Gastroesophageal sphincter (tissue), 4 donors: ENCODE measurements at regions not wholly inside any gene's neighbourhood (a gene's known extent, or its start where the extent isn't known, plus 50 kb on each side); places are given as distances from the start of the nearest gene placed in this dataset.

Experiments used
- ATAC-seq: fragments of 150-250 bp; one replicate; pipeline ENCODE4 v1.9.1; 2016; ENCODE audit warnings: mild to moderate bottlenecking, moderate library complexity
- H3K27ac ChIP-seq, 4 donors: fragments of 200-600 bp; sonication (generic) in 3 of 4; 1 replicate in 3 of 4; 2 replicates in 1 of 4; pipeline ENCODE4 v1.5.1; 2016 to 2019
- H3K27me3 ChIP-seq: fragments of 200-600 bp; sonication (generic); one replicate; pipeline ENCODE4 v1.5.1; 2019
- H3K36me3 ChIP-seq, 2 donors: fragments of 200-600 bp; sonication (generic); one replicate each; pipeline ENCODE4 v1.5.1; 2019; ENCODE audit warnings: control low read depth in 1 of 2
- H3K4me1 ChIP-seq, 3 donors: fragments of 200-600 bp; sonication (generic); 1 replicate in 2 of 3; 2 replicates in 1 of 3; pipeline ENCODE4 v1.5.1; 2016 to 2019; ENCODE audit warnings: control low read depth in 2 of 3
- H3K4me3 ChIP-seq, 2 donors: fragments of 200-600 bp; sonication (generic); one replicate each; pipeline ENCODE4 v1.5.1; 2019; ENCODE audit warnings: mild to moderate bottlenecking in 1 of 2, moderate library complexity in 1 of 2
- H3K9me3 ChIP-seq, 3 donors: fragments of 200-600 bp; sonication (generic); one replicate each; pipeline ENCODE4 v1.5.1; 2017 to 2019; ENCODE audit warnings: control low read depth in 2 of 3
- CTCF ChIP-seq, 4 experiments: fragments of 200-600 bp in 2 of 4; fragments of 450-650 bp in 2 of 4; sonication (generic) in 1 of 4; IDR thresholded peaks; one replicate each; pipeline ENCODE4 v1.5.1; 2017 to 2019; ENCODE audit warnings: antibody characterized with exemption in 4 of 4, mild to moderate bottlenecking in 2 of 4, moderate library complexity in 2 of 4
- EP300 ChIP-seq: sonication (generic); formaldehyde crosslinking; IDR thresholded peaks from one replicate; pipeline ENCODE4 v1.6.1; 2017; ENCODE audit warnings: antibody characterized with exemption, mild to moderate bottlenecking
- POLR2A ChIP-seq, 2 donors: fragments of 450-650 bp; IDR thresholded peaks; one replicate each; pipeline ENCODE4 v1.6.1; 2017; ENCODE audit warnings: antibody characterized with exemption in 2 of 2, mild to moderate bottlenecking in 2 of 2, moderate library complexity in 1 of 2
- POLR2AphosphoS5 ChIP-seq: sonication (generic); formaldehyde crosslinking; IDR thresholded peaks from one replicate; pipeline ENCODE4 v1.6.1; 2017; ENCODE audit warnings: antibody characterized with exemption
- WGBS, 2 donors: methylation state at CpG; one replicate each; pipeline ENCODE4 v1.1.5; 2018; ENCODE audit warnings: low coverage in 1 of 2; 5-methylcytosine and 5-hydroxymethylcytosine counted together

- Histone ChIP-seq H3K36me3 (no peaks in the 10 kb centered on the region), H3K27me3 (no peaks in the 10 kb centered on the region), H3K9me3 (no peaks in the 10 kb centered on the region), H3K4me1 (no peaks in the 10 kb centered on the region), H3K4me3 (no peak overlapping the region), H3K27ac (no peak overlapping the region)
- TF ChIP-seq POLR2A (IDR thresholded peaks at IDR 0.05) (no peak), EP300 (no peak), CTCF (IDR thresholded peaks at IDR 0.05) (no peak), POLR2AphosphoS5 (no peak)
- ATAC-seq, result no peak
- 32 to 53% methylated on average over 4 of the region's 4 CpGs for WGBS, 2 donors
Observed at GRCh38 chr18:1464444-1465217, 560.0 kb downstream of the ADCYAP1 start.

DNA sequence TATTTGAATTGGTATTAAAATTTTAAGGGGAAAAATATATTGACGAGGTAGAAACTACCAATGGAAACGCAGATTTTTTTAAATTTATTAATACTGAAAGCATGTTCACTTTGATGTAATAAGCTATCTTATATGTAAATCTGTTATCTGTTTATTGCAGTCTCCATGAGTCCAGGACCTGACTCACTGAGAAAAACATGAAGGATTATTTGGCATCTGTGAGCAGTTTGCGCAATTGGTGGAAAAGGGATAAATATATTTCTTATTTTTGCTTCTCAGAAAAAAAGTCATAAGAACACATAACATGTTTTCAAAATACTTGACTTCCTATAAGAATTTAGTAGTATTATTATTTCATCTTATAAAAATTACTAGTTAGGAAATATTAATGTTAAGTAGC lies 561.4 kb downstream of the ADCYAP1 start:
- H3K4me3 ChIP-seq, result no peak overlapping the region
- no peak for ATAC-seq
- 87 to 98% methylated on average over 3 of the region's 3 CpGs for WGBS, 2 donors
- H3K27me3 ChIP-seq, result no peaks in the 10 kb centered on the region
- H3K4me1 ChIP-seq, result no peaks in the 10 kb centered on the region
- no peaks in the 10 kb centered on the region for H3K9me3 ChIP-seq
- H3K36me3 ChIP-seq, result no peaks in the 10 kb centered on the region
- no peak overlapping the region for H3K27ac ChIP-seq
- no peak for TF ChIP-seq POLR2A (IDR thresholded peaks at IDR 0.05)

GRCh38 chr18:1467461-1467964 lies 562.8 kb downstream of the ADCYAP1 start:
- Histone ChIP-seq H3K36me3 (no peaks in the 10 kb centered on the region), H3K4me3 (no peak overlapping the region), H3K4me1 (no peaks in the 10 kb centered on the region), H3K9me3 (no peaks in the 10 kb centered on the region), H3K27ac (no peak overlapping the region), H3K27me3 (no peaks in the 10 kb centered on the region)
- TF ChIP-seq POLR2A (IDR thresholded peaks at IDR 0.05) (no peak), CTCF (IDR thresholded peaks at IDR 0.05) (no peak), EP300 (no peak), POLR2AphosphoS5 (no peak)
- ATAC-seq, result no peak
- 73 to 74% methylated on average over 5 of the region's 5 CpGs for WGBS, 2 donors

- H3K4me3 ChIP-seq, result no peak overlapping the region
- H3K27ac ChIP-seq, result no peak overlapping the region
- TF ChIP-seq POLR2AphosphoS5 (no peak), EP300 (no peak), CTCF (IDR thresholded peaks at IDR 0.05) (no peak), POLR2A (IDR thresholded peaks at IDR 0.05) (no peak)
- no peak for ATAC-seq
- no peaks in the 10 kb centered on the region for H3K4me1 ChIP-seq
- H3K9me3 ChIP-seq, result no peaks in the 10 kb centered on the region
- no peaks in the 10 kb centered on the region for H3K27me3 ChIP-seq
- no peaks in the 10 kb centered on the region for H3K36me3 ChIP-seq
- WGBS, 2 donors, result 85 to 100% methylated on average over 1 to 2 of the region's 2 CpGs
Observed at GRCh38 chr18:1468550-1468949, 563.9 kb downstream of the ADCYAP1 start.

GRCh38 chr18:1475867-1476266 lies 571.2 kb downstream of the ADCYAP1 start:
- ATAC-seq, result no peak
- no peaks in the 10 kb centered on the region for H3K4me1 ChIP-seq
- 81 to 85% methylated on average over 3 to 7 of the region's 7 CpGs for WGBS, 2 donors
- no peaks in the 10 kb centered on the region for H3K36me3 ChIP-seq
- H3K4me3 ChIP-seq, result no peak overlapping the region
- H3K27ac ChIP-seq, result no peak overlapping the region
- TF ChIP-seq POLR2A (IDR thresholded peaks at IDR 0.05), result no peak
- TF ChIP-seq POLR2AphosphoS5, result no peak
- TF ChIP-seq EP300, result no peak
- no peaks in the 10 kb centered on the region for H3K27me3 ChIP-seq
- H3K9me3 ChIP-seq, result no peaks in the 10 kb centered on the region

GRCh38 chr18:1480309-1480708 lies 575.6 kb downstream of the ADCYAP1 start:
- Histone ChIP-seq H3K36me3 (no peaks in the 10 kb centered on the region), H3K4me1 (no peaks in the 10 kb centered on the region), H3K9me3 (no peaks in the 10 kb centered on the region), H3K27me3 (no peaks in the 10 kb centered on the region), H3K27ac (no peak overlapping the region), H3K4me3 (no peak overlapping the region)
- TF ChIP-seq CTCF (IDR thresholded peaks at IDR 0.05) (no peak), EP300 (no peak), POLR2AphosphoS5 (no peak), POLR2A (IDR thresholded peaks at IDR 0.05) (no peak)
- ATAC-seq, result no peak
- 36 to 38% methylated on average over 2 of the region's 2 CpGs for WGBS, 2 donors
